HG03159 (cell line): ENCODE measurements at regions not wholly inside any gene's neighbourhood (a gene's known extent, or its start where the extent isn't known, plus 50 kb on each side); places are given as distances from the start of the nearest gene placed in this dataset.

Experiments
- ATAC-seq: cut with Tn5 transposase; IDR thresholded peaks from one replicate; pipeline ENCODE4 v1.9.1; 2021; ENCODE audit warnings: mild to moderate bottlenecking, moderate library complexity; ENCODE audit not compliant: unreplicated experiment

DNA sequence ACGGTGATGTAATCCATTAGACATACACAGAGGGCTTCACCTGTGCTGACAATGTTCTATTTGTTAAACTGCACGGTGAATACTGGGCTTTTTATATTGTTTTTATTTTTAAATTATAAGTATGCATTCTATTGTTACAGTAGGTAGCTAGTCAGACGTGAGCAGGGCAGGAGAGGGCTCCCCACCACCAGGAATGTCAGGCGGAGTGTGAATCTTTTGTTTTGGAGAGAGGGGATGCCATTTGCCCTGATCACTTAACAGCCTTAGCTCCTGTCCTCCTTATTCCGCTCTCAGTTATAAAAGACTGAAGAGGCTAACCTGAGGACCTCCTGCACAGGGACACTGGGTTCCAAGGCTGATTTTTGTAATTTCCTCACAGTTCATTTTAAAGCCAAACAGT lies 151.6 kb upstream of the TAPT1 start:
- ATAC-seq, result no peak

GRCh38 chr4:16365036-16365569 lies 138.8 kb upstream of the TAPT1 start:
- no peak for ATAC-seq

DNA sequence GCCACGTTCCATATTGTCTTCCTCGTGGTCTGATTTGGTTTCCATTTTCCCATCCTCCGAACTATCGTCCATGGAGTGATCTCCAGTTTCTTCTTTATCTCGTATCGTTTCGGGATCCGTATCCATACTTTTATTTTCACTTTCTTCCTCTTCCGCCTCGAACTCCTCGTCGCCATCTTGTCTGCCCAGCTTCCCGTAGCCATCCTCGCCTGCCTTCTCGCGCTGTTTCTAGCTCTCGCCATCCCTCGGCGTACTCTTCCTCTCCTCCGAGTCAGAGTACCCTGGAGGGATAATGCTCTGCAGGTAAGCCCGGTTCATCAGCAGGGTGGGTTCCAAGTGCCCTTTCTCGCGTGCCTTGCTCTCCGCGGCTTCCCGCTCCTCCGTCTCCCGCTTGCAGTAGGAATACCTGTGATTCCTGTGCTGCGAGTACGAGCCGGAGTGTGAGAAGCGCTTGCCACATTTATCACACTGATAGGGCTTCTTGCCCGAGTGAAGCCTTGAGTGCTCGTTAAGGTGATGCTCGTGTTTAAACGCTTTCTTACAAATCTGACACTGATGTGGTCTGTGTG lies 134.5 kb upstream of the TAPT1 start:
- no peak for ATAC-seq

DNA sequence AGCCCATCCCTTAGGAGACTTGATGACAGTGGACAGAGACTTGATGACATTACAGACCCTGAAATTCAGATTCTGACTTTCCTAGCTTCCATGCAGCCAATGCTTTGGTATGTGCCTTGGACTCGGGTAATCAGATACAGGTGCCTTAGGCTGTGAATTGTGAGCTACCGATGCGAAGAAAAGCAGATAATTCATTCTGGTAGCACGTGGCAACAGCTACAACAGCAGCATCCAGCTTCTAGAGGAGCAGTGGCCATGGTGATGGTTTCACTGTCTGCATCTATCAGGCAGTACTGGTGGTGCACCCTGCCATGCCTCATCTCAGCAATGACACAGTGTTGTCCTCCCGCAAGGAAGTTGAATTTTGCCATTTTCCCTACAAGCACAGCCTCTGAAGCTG lies 126.9 kb upstream of the TAPT1 start:
- ATAC-seq, result no peak

DNA sequence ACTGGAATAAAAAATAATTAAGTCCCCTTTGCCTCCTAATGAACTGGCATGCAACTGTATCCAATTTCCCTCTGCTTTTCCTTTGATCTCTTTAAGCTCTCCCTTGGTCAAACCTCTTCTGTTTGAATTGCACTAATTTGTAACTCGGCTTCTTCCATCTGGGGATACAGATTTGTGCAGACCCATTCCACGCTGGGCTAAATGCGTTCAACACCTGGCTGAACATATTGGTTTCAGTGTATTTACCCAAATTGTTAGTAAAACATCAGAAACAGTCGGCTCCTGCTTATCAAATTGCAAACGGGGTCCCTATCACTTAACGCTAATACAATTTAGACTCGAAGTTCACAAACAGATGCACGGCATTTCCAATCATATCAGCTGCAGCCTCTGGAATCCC lies 124.9 kb upstream of the TAPT1 start:
- ATAC-seq, result no peak

- ATAC-seq, result no peak
Measured at GRCh38 chr4:16344853-16345252, 118.6 kb upstream of the TAPT1 start.

- no peak for ATAC-seq
Measured at GRCh38 chr4:16337936-16338335, 111.7 kb upstream of the TAPT1 start.

DNA sequence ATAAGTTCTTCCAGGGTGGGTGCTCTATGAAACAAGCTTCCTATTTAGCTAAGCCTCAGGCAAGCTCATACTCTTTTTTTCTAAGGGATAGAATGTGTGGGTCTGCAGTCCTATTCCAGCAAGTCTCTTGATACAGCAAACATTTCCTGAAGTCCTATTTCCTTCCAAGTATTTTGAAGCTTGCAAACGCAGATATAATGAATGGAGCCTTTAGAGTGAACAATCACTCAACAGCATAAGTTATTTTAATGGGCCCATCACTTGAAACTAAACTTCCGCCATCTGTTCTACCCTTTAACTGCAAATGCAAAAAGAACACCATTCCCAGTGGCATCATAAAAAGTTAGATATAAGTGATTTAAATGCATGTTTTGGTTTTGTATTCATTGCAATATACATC lies 108.3 kb upstream of the TAPT1 start:
- ATAC-seq, result no peak

GRCh38 chr4:16329797-16330134 lies 103.5 kb upstream of the TAPT1 start:
- no peak for ATAC-seq

- ATAC-seq, result no peak
Measured at GRCh38 chr4:16329125-16329796, 103.0 kb upstream of the TAPT1 start.

DNA sequence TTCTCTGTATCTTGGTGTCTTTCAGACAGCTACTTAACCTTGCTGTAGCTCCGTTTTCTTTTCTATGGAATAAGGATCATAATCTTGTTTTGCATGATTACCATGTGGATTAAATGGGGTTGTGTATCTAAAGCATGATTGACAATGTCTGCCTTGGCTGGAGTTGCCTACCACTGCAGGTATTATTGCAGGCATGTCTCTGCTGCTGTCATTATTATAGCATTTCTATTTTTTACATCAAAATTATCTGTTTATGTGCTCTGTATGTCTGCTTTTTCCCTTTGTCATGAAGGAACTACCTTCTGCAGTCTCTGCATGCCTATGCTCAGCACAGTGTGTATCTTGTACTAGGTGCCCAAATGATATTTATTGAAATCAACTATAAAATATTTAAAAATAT lies 95.9 kb upstream of the TAPT1 start:
- no peak for ATAC-seq

DNA sequence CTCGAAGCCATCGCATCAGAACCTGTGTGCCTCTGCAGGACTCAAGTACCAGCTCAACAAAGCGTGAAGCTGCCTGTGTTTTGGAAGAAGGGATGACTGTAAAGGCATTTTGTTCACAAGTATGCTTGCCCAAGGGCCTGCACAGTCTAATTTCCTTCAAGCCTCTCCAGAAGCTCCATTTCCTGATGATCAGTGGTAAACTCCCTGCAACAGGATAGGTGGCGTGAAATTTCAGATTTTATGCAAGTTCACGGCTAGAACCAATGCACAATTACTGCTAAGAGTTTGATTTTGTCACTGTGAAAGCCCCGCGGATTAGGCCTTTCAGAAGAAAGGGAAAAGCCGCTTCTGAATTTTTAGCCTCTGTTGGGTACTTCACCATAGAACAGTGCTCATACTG lies 89.2 kb upstream of the TAPT1 start:
- ATAC-seq, result no peak

GRCh38 chr4:16310606-16311005 lies 84.3 kb upstream of the TAPT1 start:
- no peak for ATAC-seq

DNA sequence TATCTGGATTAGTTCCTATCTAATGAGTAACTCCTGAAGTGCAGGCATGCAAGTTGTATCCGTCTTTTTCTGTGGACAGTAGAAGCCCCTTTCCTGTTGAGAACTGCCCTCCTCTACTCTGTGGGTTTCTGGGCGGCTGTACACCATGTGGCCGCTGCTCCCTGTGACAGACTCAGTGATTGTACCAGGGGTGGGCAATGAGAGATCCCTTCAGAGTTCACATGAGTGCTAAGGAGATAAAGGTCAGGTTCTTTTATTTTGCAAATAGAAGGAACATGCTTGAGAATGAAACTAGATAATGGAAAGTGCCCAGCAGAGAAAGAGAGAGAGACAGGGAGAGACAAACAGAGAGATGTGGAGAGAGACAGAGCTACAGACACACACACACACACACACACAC lies 76.4 kb upstream of the TAPT1 start:
- ATAC-seq, result no peak

GRCh38 chr4:16297003-16297402 lies 70.7 kb upstream of the TAPT1 start:
- ATAC-seq, result no peak

DNA sequence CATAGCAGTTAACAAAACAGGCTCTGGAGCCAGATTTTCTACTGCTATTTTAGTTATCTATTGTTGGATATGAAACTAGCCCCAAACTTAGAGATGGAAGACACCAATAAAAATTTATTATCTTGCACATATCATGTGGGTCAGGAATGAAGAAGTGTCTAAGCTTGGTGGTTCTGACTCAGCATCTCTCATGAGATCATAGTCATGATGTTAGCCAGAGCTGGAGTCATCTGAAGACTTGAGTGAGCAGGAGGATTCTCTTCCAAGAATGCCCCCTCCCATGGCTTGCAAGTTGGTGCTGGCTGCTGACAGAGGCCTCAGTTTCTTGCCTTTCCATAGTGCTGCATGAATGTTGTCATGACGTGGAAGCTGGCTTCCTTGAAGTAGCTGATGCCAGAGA lies 68.2 kb upstream of the TAPT1 start:
- ATAC-seq, result no peak

DNA sequence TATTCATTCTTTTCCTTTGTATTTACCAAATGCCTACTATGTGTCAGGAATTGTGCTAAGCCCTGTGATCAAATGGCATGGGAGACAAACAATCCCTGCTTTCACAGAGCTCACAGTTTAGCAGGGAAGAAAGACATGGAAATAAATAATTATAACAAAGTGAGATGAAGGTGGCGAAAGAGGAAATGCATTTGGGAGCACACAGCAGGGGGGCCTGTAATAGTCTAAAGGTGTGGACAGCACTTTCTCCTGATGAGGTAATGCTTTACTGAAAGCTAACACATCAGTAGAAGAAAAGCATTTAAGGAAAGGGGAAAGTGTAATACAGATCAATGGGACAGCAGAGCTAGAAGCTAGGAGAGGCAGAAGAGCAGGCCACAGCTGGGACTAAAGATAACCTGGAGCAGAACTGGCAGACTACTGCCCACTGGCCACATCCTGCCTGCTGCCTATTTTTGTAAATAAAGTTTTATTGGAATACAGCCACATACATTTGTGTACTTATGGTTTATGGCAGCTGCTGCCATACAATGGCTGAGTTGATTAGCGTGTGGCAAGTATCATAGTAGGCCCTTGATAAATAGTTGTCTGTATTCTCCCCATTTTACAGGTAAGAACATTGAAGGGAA lies 67.1 kb upstream of the TAPT1 start:
- no peak for ATAC-seq

DNA sequence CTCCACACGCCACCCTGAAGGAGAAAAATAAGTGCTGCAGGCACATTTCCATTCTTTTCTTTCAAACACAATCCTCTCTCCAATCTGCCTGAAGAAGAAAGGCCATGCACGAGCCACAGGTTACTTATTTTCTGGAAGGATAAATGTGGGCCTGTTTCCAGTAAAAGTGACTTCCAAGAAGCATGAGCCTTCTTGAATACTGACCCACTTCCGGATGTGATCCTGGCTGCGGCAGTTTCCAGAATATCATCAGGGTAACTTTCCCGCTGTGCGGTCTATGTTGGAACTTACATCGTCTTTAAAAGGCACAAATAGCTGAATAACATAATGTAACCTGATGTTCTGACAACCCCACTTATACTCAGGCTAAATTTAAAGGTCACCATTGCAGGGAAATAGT lies 66.3 kb upstream of the TAPT1 start:
- ATAC-seq, result no peak

DNA sequence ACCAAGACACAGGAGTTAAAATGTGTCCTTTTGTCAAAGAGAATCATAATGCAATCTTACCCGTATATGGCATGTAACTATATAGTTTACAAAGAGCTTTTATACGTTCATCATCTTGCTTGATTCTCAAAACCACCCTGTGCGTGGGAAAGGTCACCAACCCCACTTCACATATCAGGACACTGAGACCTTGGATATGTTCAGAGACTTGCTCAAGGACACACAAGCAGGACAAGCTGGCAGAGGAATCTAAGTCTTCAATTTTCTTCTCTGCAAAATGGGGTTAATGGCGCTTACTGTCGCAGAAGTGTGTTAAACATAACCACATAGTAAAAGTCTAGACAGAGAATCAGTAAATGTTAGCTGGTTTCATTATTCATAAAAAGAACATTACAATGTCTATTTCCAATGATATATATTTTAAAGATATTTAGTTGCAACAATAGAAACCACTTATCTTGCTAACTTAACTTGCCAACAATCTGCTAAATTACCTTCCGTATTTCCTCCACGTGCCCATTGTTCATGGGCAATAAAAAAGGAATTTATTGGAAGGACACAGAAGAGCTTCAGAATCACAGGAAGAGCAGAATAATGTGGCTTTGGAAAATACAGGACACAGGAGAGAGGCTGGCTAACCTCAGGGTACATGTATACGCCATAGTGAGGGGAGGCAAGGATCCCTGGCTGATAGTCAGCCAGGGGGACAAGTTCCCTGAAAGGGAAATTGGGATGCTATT lies 64.6 kb upstream of the TAPT1 start:
- no peak for ATAC-seq

DNA sequence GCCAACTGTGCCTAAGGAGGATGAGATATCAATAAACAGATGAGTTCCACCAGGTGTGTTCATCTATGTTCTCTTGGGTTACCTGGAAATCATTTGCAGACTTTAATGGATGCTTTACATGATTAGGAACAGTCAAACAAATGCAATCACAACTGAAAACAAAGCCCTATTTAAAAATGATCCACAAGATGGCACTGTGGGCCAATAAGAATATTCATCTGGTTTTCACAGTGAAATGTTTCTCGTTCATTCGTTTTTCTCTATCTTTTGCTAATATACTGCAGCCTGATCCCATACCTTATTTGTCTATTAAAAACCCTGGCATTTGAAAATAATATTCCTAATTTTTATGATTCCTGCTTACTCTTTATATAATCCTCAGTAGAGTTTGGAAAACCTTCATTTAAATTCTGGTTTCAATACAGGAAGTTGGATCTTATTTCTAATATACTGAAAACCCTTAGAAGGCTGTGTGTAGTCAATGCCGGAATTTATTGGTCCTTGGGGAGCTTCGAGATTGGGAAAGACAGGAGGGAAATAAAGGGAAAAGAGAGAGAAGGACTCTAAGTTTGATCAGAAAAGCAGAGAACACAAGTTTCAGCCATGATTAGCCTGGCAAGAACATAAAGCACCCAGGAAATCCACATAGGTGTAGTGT lies 63.8 kb upstream of the TAPT1 start:
- no peak for ATAC-seq

- ATAC-seq, result no peak
Measured at GRCh38 chr4:16284050-16284449, 57.8 kb upstream of the TAPT1 start.
